ENCODE measurements at regions not wholly inside any gene's neighbourhood (a gene's known extent, or its start where the extent isn't known, plus 50 kb on each side); places are given as distances from the start of the nearest gene placed in this dataset.

- peaks cover 6% of the 10 kb centered on the region for H3K9me3 Mint-ChIP-seq
- no peak overlapping the region for H3K4me3 Mint-ChIP-seq
- H3K27me3 Mint-ChIP-seq (ENCODE audit: low read depth) = no peaks in the 10 kb centered on the region
- H3K27ac Mint-ChIP-seq = no peak overlapping the region
- H3K36me3 Mint-ChIP-seq (ENCODE audit: low read depth) = no peaks in the 10 kb centered on the region
- H3K4me1 Mint-ChIP-seq (ENCODE audit: low read depth) = no peaks in the 10 kb centered on the region
- no peak for DNase-seq (ENCODE audit: low spot score)
Observed at GRCh38 chr18:71027531-71027930, 738.7 kb downstream of the SOCS6 start.

- Mint-ChIP-seq H3K27ac (no peak overlapping the region), H3K9me3 (peaks cover 5% of the 10 kb centered on the region)
Observed at GRCh38 chr18:71025505-71026225, 736.8 kb downstream of the SOCS6 start.

GRCh38 chr18:71022389-71022788 lies 733.5 kb downstream of the SOCS6 start:
- Mint-ChIP-seq H3K4me1 (ENCODE audit: low read depth) (no peaks in the 10 kb centered on the region), H3K27me3 (ENCODE audit: low read depth) (no peaks in the 10 kb centered on the region), H3K9me3 (peaks cover 10% of the 10 kb centered on the region), H3K27ac (no peak overlapping the region), H3K4me3 (no peak overlapping the region), H3K36me3 (ENCODE audit: low read depth) (no peaks in the 10 kb centered on the region)
- DNase-seq (ENCODE audit: low spot score) = no peak

More at GRCh38 chr18:71025505-71026225, 736.8 kb downstream of the SOCS6 start:
- Mint-ChIP-seq H3K4me3 (no peak overlapping the region), H3K36me3 (ENCODE audit: low read depth) (no peaks in the 10 kb centered on the region), H3K4me1 (ENCODE audit: low read depth) (no peaks in the 10 kb centered on the region), H3K27me3 (ENCODE audit: low read depth) (no peaks in the 10 kb centered on the region)
- no peak for DNase-seq (ENCODE audit: low spot score)

- Mint-ChIP-seq H3K4me1 (ENCODE audit: low read depth) (no peaks in the 10 kb centered on the region), H3K4me3 (no peak overlapping the region), H3K9me3 (peaks cover 10% of the 10 kb centered on the region), H3K27ac (no peak overlapping the region), H3K27me3 (ENCODE audit: low read depth) (no peaks in the 10 kb centered on the region), H3K36me3 (ENCODE audit: low read depth) (no peaks in the 10 kb centered on the region)
- no peak for DNase-seq (ENCODE audit: low spot score)
Observed at GRCh38 chr18:71021030-71021362, 732.2 kb downstream of the SOCS6 start.

GRCh38 chr18:71020342-71021029 lies 731.6 kb downstream of the SOCS6 start:
- Mint-ChIP-seq H3K4me3 (no peak overlapping the region), H3K27me3 (ENCODE audit: low read depth) (no peaks in the 10 kb centered on the region), H3K9me3 (peaks cover 10% of the 10 kb centered on the region), H3K36me3 (ENCODE audit: low read depth) (no peaks in the 10 kb centered on the region), H3K4me1 (ENCODE audit: low read depth) (no peaks in the 10 kb centered on the region), H3K27ac (no peak overlapping the region)
- DNase-seq (ENCODE audit: low spot score) = no peak

- H3K27me3 Mint-ChIP-seq (ENCODE audit: low read depth) = no peaks in the 10 kb centered on the region
- peaks cover 10% of the 10 kb centered on the region for H3K9me3 Mint-ChIP-seq
- no peak for DNase-seq (ENCODE audit: low spot score)
- no peak overlapping the region for H3K27ac Mint-ChIP-seq
- H3K4me1 Mint-ChIP-seq (ENCODE audit: low read depth) = no peaks in the 10 kb centered on the region
- H3K36me3 Mint-ChIP-seq (ENCODE audit: low read depth) = no peaks in the 10 kb centered on the region
- no peak overlapping the region for H3K4me3 Mint-ChIP-seq
Observed at GRCh38 chr18:71018816-71019215, 730.0 kb downstream of the SOCS6 start.

GRCh38 chr18:71012789-71013188 lies 723.9 kb downstream of the SOCS6 start:
- Mint-ChIP-seq H3K4me1 (ENCODE audit: low read depth) (no peaks in the 10 kb centered on the region), H3K27me3 (ENCODE audit: low read depth) (no peaks in the 10 kb centered on the region), H3K27ac (no peak overlapping the region), H3K36me3 (ENCODE audit: low read depth) (no peaks in the 10 kb centered on the region), H3K9me3 (no peaks in the 10 kb centered on the region), H3K4me3 (no peak overlapping the region)
- no peak for DNase-seq (ENCODE audit: low spot score)

- DNase-seq (ENCODE audit: low spot score) = no peak
- no peaks in the 10 kb centered on the region for H3K36me3 Mint-ChIP-seq (ENCODE audit: low read depth)
- no peaks in the 10 kb centered on the region for H3K27me3 Mint-ChIP-seq (ENCODE audit: low read depth)
- no peak overlapping the region for H3K4me3 Mint-ChIP-seq
- H3K9me3 Mint-ChIP-seq = no peaks in the 10 kb centered on the region
- no peaks in the 10 kb centered on the region for H3K4me1 Mint-ChIP-seq (ENCODE audit: low read depth)
- H3K27ac Mint-ChIP-seq = no peak overlapping the region
Observed at GRCh38 chr18:71011389-71011788, 722.5 kb downstream of the SOCS6 start.

- Mint-ChIP-seq H3K27ac (no peak overlapping the region), H3K4me3 (no peak overlapping the region), H3K27me3 (ENCODE audit: low read depth) (no peaks in the 10 kb centered on the region), H3K9me3 (no peaks in the 10 kb centered on the region), H3K4me1 (ENCODE audit: low read depth) (no peaks in the 10 kb centered on the region), H3K36me3 (ENCODE audit: low read depth) (no peaks in the 10 kb centered on the region)
- no peak for DNase-seq (ENCODE audit: low spot score)
Observed at GRCh38 chr18:71008257-71008656, 719.4 kb downstream of the SOCS6 start.

- H3K4me3 Mint-ChIP-seq = no peak overlapping the region
- no peak overlapping the region for H3K27ac Mint-ChIP-seq
- no peaks in the 10 kb centered on the region for H3K4me1 Mint-ChIP-seq (ENCODE audit: low read depth)
- DNase-seq (ENCODE audit: low spot score) = no peak
- H3K9me3 Mint-ChIP-seq = no peaks in the 10 kb centered on the region
- no peaks in the 10 kb centered on the region for H3K27me3 Mint-ChIP-seq (ENCODE audit: low read depth)
- no peaks in the 10 kb centered on the region for H3K36me3 Mint-ChIP-seq (ENCODE audit: low read depth)
Observed at GRCh38 chr18:71001597-71001996, 712.8 kb downstream of the SOCS6 start.

GRCh38 chr18:70998490-70998889 lies 709.6 kb downstream of the SOCS6 start:
- DNase-seq (ENCODE audit: low spot score) = no peak

GRCh38 chr18:70994116-70994515 lies 705.3 kb downstream of the SOCS6 start:
- peaks cover 5% of the 10 kb centered on the region for H3K9me3 Mint-ChIP-seq
- H3K4me3 Mint-ChIP-seq = no peak overlapping the region
- H3K27ac Mint-ChIP-seq = no peak overlapping the region
- DNase-seq (ENCODE audit: low spot score) = no peak
- H3K4me1 Mint-ChIP-seq (ENCODE audit: low read depth) = no peaks in the 10 kb centered on the region
- no peaks in the 10 kb centered on the region for H3K27me3 Mint-ChIP-seq (ENCODE audit: low read depth)
- H3K36me3 Mint-ChIP-seq (ENCODE audit: low read depth) = no peaks in the 10 kb centered on the region

More at GRCh38 chr18:70998490-70998889, 709.6 kb downstream of the SOCS6 start:
- H3K4me1 Mint-ChIP-seq (ENCODE audit: low read depth) = no peaks in the 10 kb centered on the region
- no peaks in the 10 kb centered on the region for H3K36me3 Mint-ChIP-seq (ENCODE audit: low read depth)
- peaks cover 5% of the 10 kb centered on the region for H3K9me3 Mint-ChIP-seq
- no peak overlapping the region for H3K4me3 Mint-ChIP-seq
- H3K27me3 Mint-ChIP-seq (ENCODE audit: low read depth) = no peaks in the 10 kb centered on the region
- H3K27ac Mint-ChIP-seq = no peak overlapping the region

GRCh38 chr18:70991577-70991976 lies 702.7 kb downstream of the SOCS6 start:
- no peak for DNase-seq (ENCODE audit: low spot score)
- Mint-ChIP-seq H3K27ac (no peak overlapping the region), H3K4me1 (ENCODE audit: low read depth) (no peaks in the 10 kb centered on the region), H3K27me3 (ENCODE audit: low read depth) (no peaks in the 10 kb centered on the region), H3K4me3 (no peak overlapping the region), H3K36me3 (ENCODE audit: low read depth) (no peaks in the 10 kb centered on the region), H3K9me3 (peaks cover 5% of the 10 kb centered on the region)

- H3K27me3 Mint-ChIP-seq (ENCODE audit: low read depth) = no peaks in the 10 kb centered on the region
- no peak for DNase-seq (ENCODE audit: low spot score)
- peaks cover 15% of the 10 kb centered on the region for H3K9me3 Mint-ChIP-seq
- H3K4me3 Mint-ChIP-seq = no peak overlapping the region
- no peaks in the 10 kb centered on the region for H3K36me3 Mint-ChIP-seq (ENCODE audit: low read depth)
- no peak overlapping the region for H3K27ac Mint-ChIP-seq
- no peaks in the 10 kb centered on the region for H3K4me1 Mint-ChIP-seq (ENCODE audit: low read depth)
Observed at GRCh38 chr18:70985948-70986347, 697.1 kb downstream of the SOCS6 start.

- Mint-ChIP-seq H3K4me1 (ENCODE audit: low read depth) (no peaks in the 10 kb centered on the region), H3K9me3 (peaks cover 15% of the 10 kb centered on the region), H3K36me3 (ENCODE audit: low read depth) (no peaks in the 10 kb centered on the region), H3K27me3 (ENCODE audit: low read depth) (no peaks in the 10 kb centered on the region), H3K27ac (no peak overlapping the region), H3K4me3 (no peak overlapping the region)
- no peak for DNase-seq (ENCODE audit: low spot score)
Observed at GRCh38 chr18:70982292-70982691, 693.4 kb downstream of the SOCS6 start.

All from T-helper 2 cell treated with Interferon-gamma antibody and Interleukin-4, amounts not matched to agents 5 μg/mL and 100 μg/mL, for 36 hours (primary cell).